ENCODE measurements at regions not wholly inside any gene's neighbourhood (a gene's known extent, or its start where the extent isn't known, plus 50 kb on each side); places are given as distances from the start of the nearest gene placed in this dataset.
"Not testable (repeated sequence)": the region's sequence is repeated elsewhere in the genome, so short reads cannot be mapped to it uniquely, and the experiment has no call there.

GRCh38 chr3:26100176-26100575 lies 310.3 kb downstream of the OXSM start:
- Histone ChIP-seq H3K9ac (ENCODE audit: low read depth, low read length) (no peak overlapping the region), H3K4me3 (ENCODE audit: low read length) (no peak overlapping the region), H3K9me3 (replicated peaks; ENCODE audit: low read length) (peaks cover 4% of the 10 kb centered on the region), H3K27me3 (ENCODE audit: control insufficient read depth, insufficient read depth, low read length) (no peaks in the 10 kb centered on the region), H3K4me1 (ENCODE audit: control insufficient read depth, insufficient read depth, low read length) (no peaks in the 10 kb centered on the region), H3K36me3 (ENCODE audit: insufficient read depth, low read length) (no peaks in the 10 kb centered on the region), H3K4me2 (ENCODE audit: low read length) (no peak overlapping the region)

DNA sequence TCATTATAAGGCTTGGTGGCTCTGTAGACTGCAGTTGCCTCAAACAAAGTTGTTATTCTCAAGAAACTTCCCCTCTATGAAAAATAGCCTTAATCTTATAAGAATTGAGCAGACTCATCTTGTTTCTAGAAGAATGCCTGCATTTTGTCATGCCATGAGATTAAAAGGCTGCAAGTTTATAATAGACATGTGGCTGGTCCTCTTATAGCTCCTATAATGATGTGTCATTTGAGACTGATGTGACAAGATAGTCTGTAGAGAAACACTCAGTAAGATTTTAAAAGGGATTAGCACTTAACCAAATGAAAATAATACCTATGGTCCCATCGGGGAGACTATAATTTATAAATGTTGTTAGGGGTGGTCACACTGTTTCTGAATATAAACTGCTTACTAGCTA lies 312.5 kb downstream of the OXSM start:
- H3K9me3 ChIP-seq (replicated peaks; ENCODE audit: low read length), result no peaks in the 10 kb centered on the region
- H3K27me3 ChIP-seq (ENCODE audit: control insufficient read depth, insufficient read depth, low read length), result no peaks in the 10 kb centered on the region
- no peaks in the 10 kb centered on the region for H3K36me3 ChIP-seq (ENCODE audit: insufficient read depth, low read length)
- no peak overlapping the region for H3K4me3 ChIP-seq (ENCODE audit: low read length)
- H3K4me2 ChIP-seq (ENCODE audit: low read length), result no peak overlapping the region
- no peak overlapping the region for H3K9ac ChIP-seq (ENCODE audit: low read depth, low read length)
- H3K4me1 ChIP-seq (ENCODE audit: control insufficient read depth, insufficient read depth, low read length), result no peaks in the 10 kb centered on the region

DNA sequence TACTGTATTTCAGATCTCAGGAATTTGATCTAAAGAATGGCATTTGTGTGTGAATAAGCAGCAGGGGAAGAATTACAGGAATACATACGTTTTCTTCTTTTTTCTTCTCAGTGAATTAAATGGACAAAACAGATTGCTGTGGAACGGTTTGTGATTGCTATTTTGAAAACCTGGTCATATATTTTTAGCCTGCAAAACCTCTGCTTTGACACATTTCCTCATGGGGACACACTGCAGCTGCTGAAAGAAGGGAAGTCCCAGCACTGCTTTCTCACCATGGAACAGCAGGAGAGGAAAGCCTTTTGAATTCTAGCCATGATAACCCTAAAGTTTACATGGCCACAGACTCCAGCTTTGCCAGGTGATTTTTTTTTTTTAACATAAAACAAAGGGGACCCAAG lies 315.0 kb downstream of the OXSM start:
- H3K36me3 ChIP-seq (ENCODE audit: insufficient read depth, low read length), result no peaks in the 10 kb centered on the region
- H3K27me3 ChIP-seq (ENCODE audit: control insufficient read depth, insufficient read depth, low read length), result no peaks in the 10 kb centered on the region
- no peak overlapping the region for H3K4me3 ChIP-seq (ENCODE audit: low read length)
- H3K9ac ChIP-seq (ENCODE audit: low read depth, low read length), result no peak overlapping the region
- H3K9me3 ChIP-seq (replicated peaks; ENCODE audit: low read length), result no peaks in the 10 kb centered on the region
- no peaks in the 10 kb centered on the region for H3K4me1 ChIP-seq (ENCODE audit: control insufficient read depth, insufficient read depth, low read length)
- no peak overlapping the region for H3K4me2 ChIP-seq (ENCODE audit: low read length)

GRCh38 chr3:26105261-26105660 lies 315.4 kb downstream of the OXSM start:
- H3K27me3 ChIP-seq (ENCODE audit: control insufficient read depth, insufficient read depth, low read length), result no peaks in the 10 kb centered on the region
- no peaks in the 10 kb centered on the region for H3K9me3 ChIP-seq (replicated peaks; ENCODE audit: low read length)
- no peaks in the 10 kb centered on the region for H3K36me3 ChIP-seq (ENCODE audit: insufficient read depth, low read length)
- no peak overlapping the region for H3K9ac ChIP-seq (ENCODE audit: low read depth, low read length)
- H3K4me1 ChIP-seq (ENCODE audit: control insufficient read depth, insufficient read depth, low read length), result no peaks in the 10 kb centered on the region
- H3K4me3 ChIP-seq (ENCODE audit: low read length), result no peak overlapping the region
- no peak overlapping the region for H3K4me2 ChIP-seq (ENCODE audit: low read length)

GRCh38 chr3:26106228-26106627 lies 316.3 kb downstream of the OXSM start:
- H3K36me3 ChIP-seq (ENCODE audit: insufficient read depth, low read length), result no peaks in the 10 kb centered on the region
- H3K4me3 ChIP-seq (ENCODE audit: low read length), result no peak overlapping the region
- H3K9me3 ChIP-seq (replicated peaks; ENCODE audit: low read length), result no peaks in the 10 kb centered on the region
- H3K4me1 ChIP-seq (ENCODE audit: control insufficient read depth, insufficient read depth, low read length), result no peaks in the 10 kb centered on the region
- H3K4me2 ChIP-seq (ENCODE audit: low read length), result no peak overlapping the region
- no peak overlapping the region for H3K9ac ChIP-seq (ENCODE audit: low read depth, low read length)
- H3K27me3 ChIP-seq (ENCODE audit: control insufficient read depth, insufficient read depth, low read length), result no peaks in the 10 kb centered on the region

GRCh38 chr3:26108846-26109489 lies 319.1 kb downstream of the OXSM start:
- no peaks in the 10 kb centered on the region for H3K36me3 ChIP-seq (ENCODE audit: insufficient read depth, low read length)
- H3K4me2 ChIP-seq (ENCODE audit: low read length), result no peak overlapping the region
- H3K27me3 ChIP-seq (ENCODE audit: control insufficient read depth, insufficient read depth, low read length), result no peaks in the 10 kb centered on the region
- H3K9ac ChIP-seq (ENCODE audit: low read depth, low read length), result no peak overlapping the region
- H3K9me3 ChIP-seq (replicated peaks; ENCODE audit: low read length), result no peaks in the 10 kb centered on the region
- no peaks in the 10 kb centered on the region for H3K4me1 ChIP-seq (ENCODE audit: control insufficient read depth, insufficient read depth, low read length)
- H3K4me3 ChIP-seq (ENCODE audit: low read length), result no peak overlapping the region

DNA sequence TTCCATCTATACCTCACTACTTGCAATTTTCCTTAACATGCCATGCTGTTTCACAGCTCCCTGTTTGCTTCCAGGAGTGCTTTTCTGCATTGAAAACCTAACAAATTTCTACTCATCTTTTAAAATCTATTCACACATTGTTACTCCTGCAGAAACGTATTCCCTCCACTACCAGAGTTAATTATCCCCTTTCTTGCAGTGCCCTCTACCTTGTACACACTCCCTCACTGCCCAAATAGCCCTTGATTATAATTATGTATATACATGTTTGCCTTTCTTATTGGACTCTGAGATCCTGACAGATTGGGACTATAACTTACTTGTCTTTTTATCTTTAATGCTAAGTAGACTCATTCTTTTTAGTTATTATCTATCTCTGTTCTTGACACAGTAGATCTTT lies 325.0 kb downstream of the OXSM start:
- no peaks in the 10 kb centered on the region for H3K4me1 ChIP-seq (ENCODE audit: control insufficient read depth, insufficient read depth, low read length)
- no peaks in the 10 kb centered on the region for H3K27me3 ChIP-seq (ENCODE audit: control insufficient read depth, insufficient read depth, low read length)
- no peak overlapping the region for H3K9ac ChIP-seq (ENCODE audit: low read depth, low read length)
- H3K4me3 ChIP-seq (ENCODE audit: low read length), result no peak overlapping the region
- H3K4me2 ChIP-seq (ENCODE audit: low read length), result no peak overlapping the region
- no peaks in the 10 kb centered on the region for H3K36me3 ChIP-seq (ENCODE audit: insufficient read depth, low read length)
- no peaks in the 10 kb centered on the region for H3K9me3 ChIP-seq (replicated peaks; ENCODE audit: low read length)

- H3K36me3 ChIP-seq (ENCODE audit: insufficient read depth, low read length), result no peaks in the 10 kb centered on the region
- no peak overlapping the region for H3K4me2 ChIP-seq (ENCODE audit: low read length)
- no peaks in the 10 kb centered on the region for H3K4me1 ChIP-seq (ENCODE audit: control insufficient read depth, insufficient read depth, low read length)
- H3K9me3 ChIP-seq (replicated peaks; ENCODE audit: low read length), result no peaks in the 10 kb centered on the region
- H3K4me3 ChIP-seq (ENCODE audit: low read length), result no peak overlapping the region
- no peak overlapping the region for H3K9ac ChIP-seq (ENCODE audit: low read depth, low read length)
- no peaks in the 10 kb centered on the region for H3K27me3 ChIP-seq (ENCODE audit: control insufficient read depth, insufficient read depth, low read length)
Observed at GRCh38 chr3:26118165-26118564, 328.3 kb downstream of the OXSM start.

GRCh38 chr3:26132942-26133341 lies 343.1 kb downstream of the OXSM start:
- Histone ChIP-seq H3K4me3 (ENCODE audit: low read length) (no peak overlapping the region), H3K27me3 (ENCODE audit: control insufficient read depth, insufficient read depth, low read length) (no peaks in the 10 kb centered on the region), H3K4me2 (ENCODE audit: low read length) (no peak overlapping the region), H3K4me1 (ENCODE audit: control insufficient read depth, insufficient read depth, low read length) (no peaks in the 10 kb centered on the region), H3K9me3 (replicated peaks; ENCODE audit: low read length) (no peaks in the 10 kb centered on the region), H3K36me3 (ENCODE audit: insufficient read depth, low read length) (no peaks in the 10 kb centered on the region), H3K9ac (ENCODE audit: low read depth, low read length) (no peak overlapping the region)

DNA sequence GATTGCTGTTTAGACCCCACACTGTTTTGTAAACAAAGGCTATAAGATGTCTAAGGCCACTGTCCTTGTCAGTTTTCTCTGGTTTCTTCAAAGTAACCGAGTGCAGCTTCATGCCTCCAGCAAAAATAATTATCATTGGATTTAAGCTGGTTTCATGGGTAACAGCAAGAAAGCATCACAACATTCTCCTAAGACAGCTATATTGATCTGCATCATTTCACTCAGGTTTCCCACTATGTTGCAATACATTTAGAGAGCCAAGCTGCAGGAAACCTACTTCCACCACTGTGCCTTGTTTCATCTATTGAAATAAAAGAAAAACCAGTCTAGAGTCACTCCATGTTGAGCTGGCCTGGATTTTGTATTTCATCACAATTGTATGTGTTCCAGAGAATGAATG lies 351.4 kb downstream of the OXSM start:
- Histone ChIP-seq H3K27me3 (ENCODE audit: control insufficient read depth, insufficient read depth, low read length) (no peaks in the 10 kb centered on the region), H3K4me2 (ENCODE audit: low read length) (no peak overlapping the region), H3K36me3 (ENCODE audit: insufficient read depth, low read length) (no peaks in the 10 kb centered on the region), H3K9ac (ENCODE audit: low read depth, low read length) (no peak overlapping the region), H3K9me3 (replicated peaks; ENCODE audit: low read length) (peaks cover 4% of the 10 kb centered on the region), H3K4me3 (ENCODE audit: low read length) (no peak overlapping the region), H3K4me1 (ENCODE audit: control insufficient read depth, insufficient read depth, low read length) (no peaks in the 10 kb centered on the region)

GRCh38 chr3:26145769-26146168 lies 355.9 kb downstream of the OXSM start:
- Histone ChIP-seq H3K9ac (ENCODE audit: low read depth, low read length) (no peak overlapping the region), H3K4me2 (ENCODE audit: low read length) (no peak overlapping the region), H3K4me1 (ENCODE audit: control insufficient read depth, insufficient read depth, low read length) (no peaks in the 10 kb centered on the region), H3K27me3 (ENCODE audit: control insufficient read depth, insufficient read depth, low read length) (no peaks in the 10 kb centered on the region), H3K4me3 (ENCODE audit: low read length) (no peak overlapping the region), H3K36me3 (ENCODE audit: insufficient read depth, low read length) (no peaks in the 10 kb centered on the region), H3K9me3 (replicated peaks; ENCODE audit: low read length) (no peaks in the 10 kb centered on the region)

- H3K9me3 ChIP-seq (replicated peaks; ENCODE audit: low read length); H3K4me3 ChIP-seq (ENCODE audit: low read length); H3K4me1 ChIP-seq (ENCODE audit: control insufficient read depth, insufficient read depth, low read length); H3K27me3 ChIP-seq (ENCODE audit: control insufficient read depth, insufficient read depth, low read length); H3K4me2 ChIP-seq (ENCODE audit: low read length); H3K36me3 ChIP-seq (ENCODE audit: insufficient read depth, low read length); H3K9ac ChIP-seq (ENCODE audit: low read depth, low read length): not testable (repeated sequence)
Observed at GRCh38 chr3:26157428-26157827, 367.5 kb downstream of the OXSM start.
